ENCODE measurements at regions not wholly inside any gene's neighbourhood (a gene's known extent, or its start where the extent isn't known, plus 50 kb on each side); places are given as distances from the start of the nearest gene placed in this dataset.

GRCh38 chr12:30043151-30043847, 259.6 kb upstream of the TMTC1 start:
- ATAC-seq = no peak
- no peaks in the 10 kb centered on the region for H3K36me3 ChIP-seq

GRCh38 chr12:30041096-30041495, 257.4 kb upstream of the TMTC1 start:
- ATAC-seq = no peak
- no peak overlapping the region for H3K27ac ChIP-seq
- no peak for TF ChIP-seq CTCF (IDR thresholded peaks at IDR 0.05)
- no peaks in the 10 kb centered on the region for H3K36me3 ChIP-seq
- no peaks in the 10 kb centered on the region for H3K27me3 ChIP-seq (ENCODE audit: low read depth)
- no peaks in the 10 kb centered on the region for H3K9me3 ChIP-seq
- H3K4me3 ChIP-seq = no peak overlapping the region
- no peak for DNase-seq
- intact Hi-C loops (cut with DNase I) = no loop called here
- H3K4me1 ChIP-seq = no peaks in the 10 kb centered on the region

More at GRCh38 chr12:30043151-30043847, 259.6 kb upstream of the TMTC1 start:
- no peak for DNase-seq
- intact Hi-C loops (cut with DNase I) = no loop called here
- no peaks in the 10 kb centered on the region for H3K27me3 ChIP-seq (ENCODE audit: low read depth)
- no peak overlapping the region for H3K27ac ChIP-seq
- no peak overlapping the region for H3K4me3 ChIP-seq
- H3K4me1 ChIP-seq = no peaks in the 10 kb centered on the region
- TF ChIP-seq CTCF (IDR thresholded peaks at IDR 0.05) = no peak
- H3K9me3 ChIP-seq = no peaks in the 10 kb centered on the region

- no peak for DNase-seq
- Histone ChIP-seq H3K4me3 (no peak overlapping the region), H3K9me3 (no peaks in the 10 kb centered on the region), H3K4me1 (no peaks in the 10 kb centered on the region), H3K27ac (no peak overlapping the region), H3K27me3 (ENCODE audit: low read depth) (no peaks in the 10 kb centered on the region), H3K36me3 (no peaks in the 10 kb centered on the region)
- ATAC-seq = no peak
- TF ChIP-seq CTCF (IDR thresholded peaks at IDR 0.05) = no peak
- intact Hi-C loops (cut with DNase I) = no loop called here
These were observed 247.1 kb upstream of the TMTC1 start for GRCh38 chr12:30030693-30031374.

- H3K4me3 ChIP-seq = no peak overlapping the region
- ATAC-seq (no peak), DNase-seq (no peak)
- no peaks in the 10 kb centered on the region for H3K4me1 ChIP-seq
- H3K36me3 ChIP-seq = no peaks in the 10 kb centered on the region
- H3K27ac ChIP-seq = no peak overlapping the region
- no peak for TF ChIP-seq CTCF (IDR thresholded peaks at IDR 0.05)
- no peaks in the 10 kb centered on the region for H3K27me3 ChIP-seq (ENCODE audit: low read depth)
- intact Hi-C loops (cut with DNase I) = no loop called here
- no peaks in the 10 kb centered on the region for H3K9me3 ChIP-seq
These were observed 243.0 kb upstream of the TMTC1 start for GRCh38 chr12:30026621-30027234.

- intact Hi-C loops (cut with DNase I) = no loop called here
- no peaks in the 10 kb centered on the region for H3K27me3 ChIP-seq (ENCODE audit: low read depth)
- H3K9me3 ChIP-seq = no peaks in the 10 kb centered on the region
- no peak for ATAC-seq
- no peaks in the 10 kb centered on the region for H3K36me3 ChIP-seq
- no peaks in the 10 kb centered on the region for H3K4me1 ChIP-seq
- no peak overlapping the region for H3K4me3 ChIP-seq
- no peak for DNase-seq
- no peak for TF ChIP-seq CTCF (IDR thresholded peaks at IDR 0.05)
- H3K27ac ChIP-seq = no peak overlapping the region
These were observed 241.6 kb upstream of the TMTC1 start for GRCh38 chr12:30025317-30025716.

Data from lower lobe of right lung (tissue), 2 donors.